Activated naive CD4-positive, alpha-beta T cell treated with Interleukin-2 at 50 U/mL for 16 hours (primary cell): ENCODE measurements at regions not wholly inside any gene's neighbourhood (a gene's known extent, or its start where the extent isn't known, plus 50 kb on each side); places are given as distances from the start of the nearest gene placed in this dataset.
"Not testable (repeated sequence)": the region's sequence is repeated elsewhere in the genome, so short reads cannot be mapped to it uniquely, and the experiment has no call there.

Experiments used
- DNase-seq: peaks from one replicate; pipeline ENCODE4 v3.0.0-alpha.2; 2020

GRCh38 chr18:42334931-42335330 lies 379.9 kb downstream of the PIK3C3 start:
- DNase-seq = no peak

GRCh38 chr18:42336139-42336538 lies 381.1 kb downstream of the PIK3C3 start:
- no peak for DNase-seq

- DNase-seq = not testable (repeated sequence)
Observed at GRCh38 chr18:42337337-42337736, 382.3 kb downstream of the PIK3C3 start.

DNA sequence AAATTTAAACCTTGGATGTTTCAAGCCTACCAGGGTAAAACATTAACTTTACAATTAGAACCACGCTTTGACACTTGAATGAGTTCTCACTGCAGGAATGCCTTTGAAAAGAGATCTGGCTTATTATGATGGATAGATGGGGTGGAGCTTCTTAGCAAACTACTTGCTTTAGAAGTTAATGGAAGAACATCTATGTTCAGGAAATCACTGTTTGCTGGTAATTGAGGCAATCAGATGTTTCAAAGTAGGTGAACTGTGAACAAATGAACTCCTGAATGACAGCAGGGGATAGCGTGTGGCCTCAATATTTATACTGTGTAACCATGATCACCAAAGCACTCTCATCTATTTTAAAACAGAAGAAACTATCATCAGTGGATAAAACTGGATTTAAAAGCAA lies 383.6 kb downstream of the PIK3C3 start:
- no peak for DNase-seq

GRCh38 chr18:42339372-42339771 lies 384.3 kb downstream of the PIK3C3 start:
- no peak for DNase-seq

DNA sequence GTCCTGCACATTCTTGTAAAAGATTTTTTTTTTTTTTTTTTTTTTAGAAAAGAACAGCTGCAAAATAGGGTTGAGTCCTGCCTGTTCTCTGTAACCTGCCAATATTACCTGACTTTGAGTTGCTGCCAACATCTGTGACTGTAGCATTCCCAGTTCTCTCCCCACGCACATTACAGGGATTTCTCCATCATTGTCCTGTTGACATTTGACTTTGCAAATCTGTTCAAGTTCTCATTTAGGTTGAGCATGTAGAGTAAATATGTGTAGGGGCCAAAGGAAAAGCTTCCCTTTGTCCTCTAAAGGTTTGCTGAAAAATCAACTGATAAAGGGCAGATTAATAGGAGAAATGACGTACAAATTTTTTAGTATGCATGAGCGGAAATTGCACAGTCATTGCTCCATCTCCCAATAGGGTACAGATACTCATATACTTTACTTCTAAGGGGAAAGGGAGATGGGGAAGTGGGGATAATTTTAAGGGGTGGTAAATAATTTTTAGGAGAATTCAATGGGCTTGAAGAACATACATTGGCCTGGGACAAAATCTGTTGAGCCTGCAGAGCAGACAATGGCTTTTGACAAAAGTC lies 385.5 kb downstream of the PIK3C3 start:
- no peak for DNase-seq

GRCh38 chr18:42341423-42341822 lies 386.4 kb downstream of the PIK3C3 start:
- DNase-seq = no peak

- no peak for DNase-seq
Observed at GRCh38 chr18:42348722-42349121, 393.7 kb downstream of the PIK3C3 start.

GRCh38 chr18:42351455-42351854 lies 396.4 kb downstream of the PIK3C3 start:
- no peak for DNase-seq

- no peak for DNase-seq
Observed at GRCh38 chr18:42360716-42361115, 405.7 kb downstream of the PIK3C3 start.

DNA sequence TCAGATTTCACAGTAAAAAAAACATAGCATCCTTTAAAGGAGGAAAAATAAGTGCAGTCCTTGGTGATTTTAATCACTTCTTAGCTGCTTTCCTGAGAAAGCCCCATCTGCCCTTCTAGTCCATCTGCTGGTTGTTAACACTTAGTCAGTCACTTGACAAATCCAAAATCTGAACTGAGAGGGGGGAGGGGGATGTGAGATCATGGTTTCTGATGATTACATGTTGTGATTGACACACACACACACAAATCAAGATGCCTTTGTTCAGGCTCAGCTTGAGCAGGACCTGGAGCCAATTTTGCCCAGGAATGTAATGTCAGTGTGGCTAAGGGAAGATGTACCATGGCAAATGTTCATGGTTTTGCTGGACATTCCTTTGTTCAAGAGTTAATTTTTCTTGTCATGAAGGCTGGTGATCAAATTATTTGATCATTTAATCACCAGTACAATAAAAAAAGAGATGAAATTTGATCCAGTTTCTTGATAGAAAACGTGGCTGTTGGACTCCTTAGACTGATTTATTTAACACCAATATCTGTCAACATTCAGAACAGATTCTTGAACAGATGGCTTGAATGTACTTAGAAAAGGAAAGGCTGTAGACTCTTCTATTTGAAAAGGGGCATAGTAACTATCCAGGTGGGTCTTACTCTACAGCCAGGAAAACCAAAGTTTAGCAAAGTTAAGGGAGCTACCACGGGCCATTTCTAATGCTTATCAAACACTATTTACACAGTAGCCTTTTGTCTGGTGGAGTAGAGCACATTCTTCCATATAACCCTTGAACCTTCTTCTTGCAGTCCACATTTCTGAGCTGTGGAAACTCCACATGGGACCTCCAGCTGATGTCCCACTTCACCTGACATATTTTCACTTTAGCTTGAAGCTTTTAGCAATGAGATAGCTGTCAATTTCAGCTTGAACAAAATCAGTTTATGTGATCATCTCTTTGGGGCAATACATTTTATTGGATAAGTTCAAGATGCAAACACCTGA lies 408.7 kb downstream of the PIK3C3 start:
- no peak for DNase-seq

- no peak for DNase-seq
Observed at GRCh38 chr18:42364766-42365165, 409.7 kb downstream of the PIK3C3 start.

GRCh38 chr18:42365591-42365990 lies 410.6 kb downstream of the PIK3C3 start:
- DNase-seq = no peak

- DNase-seq = no peak
Observed at GRCh38 chr18:42373584-42373983, 418.6 kb downstream of the PIK3C3 start.

DNA sequence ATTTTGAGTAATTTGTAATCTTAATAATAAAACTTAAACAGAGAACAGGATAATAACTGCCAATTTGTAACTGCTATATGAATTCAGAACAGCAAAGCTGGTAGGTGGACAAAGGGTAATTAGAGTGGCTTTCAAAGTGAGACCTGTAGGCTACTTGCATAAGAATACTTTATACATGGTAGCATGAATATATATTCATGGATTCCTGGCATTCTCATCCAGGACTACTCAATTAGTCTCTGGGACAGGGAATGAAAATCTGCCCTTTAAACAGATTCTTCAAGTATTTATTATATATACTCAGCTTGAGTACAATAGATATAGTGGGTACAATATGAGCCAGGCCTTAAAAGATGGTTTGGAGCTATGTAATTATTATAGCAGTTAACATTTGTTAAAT lies 419.9 kb downstream of the PIK3C3 start:
- no peak for DNase-seq

- DNase-seq = not testable (repeated sequence)
Observed at GRCh38 chr18:42378854-42379253, 423.8 kb downstream of the PIK3C3 start.

DNA sequence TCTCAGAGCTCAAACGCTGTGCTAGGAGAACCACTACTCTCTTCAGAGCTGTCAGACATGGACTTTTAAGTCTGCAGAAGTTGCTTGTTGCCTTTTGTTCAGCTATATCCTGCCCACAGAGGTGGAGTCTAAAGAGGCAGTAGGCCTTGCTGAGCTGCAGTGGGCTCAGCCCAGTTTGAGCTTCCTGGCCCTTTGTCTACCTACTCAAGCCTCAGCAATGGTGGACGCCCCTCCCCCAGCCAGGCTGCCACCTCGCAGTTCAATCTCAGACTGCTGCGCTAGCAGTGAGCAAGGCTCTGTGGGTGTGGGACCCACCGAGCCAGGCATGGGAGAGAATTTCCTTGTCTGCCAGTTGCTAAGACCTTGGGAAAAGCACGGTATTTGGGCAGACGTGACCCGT lies 426.2 kb downstream of the PIK3C3 start:
- DNase-seq = not testable (repeated sequence)

DNA sequence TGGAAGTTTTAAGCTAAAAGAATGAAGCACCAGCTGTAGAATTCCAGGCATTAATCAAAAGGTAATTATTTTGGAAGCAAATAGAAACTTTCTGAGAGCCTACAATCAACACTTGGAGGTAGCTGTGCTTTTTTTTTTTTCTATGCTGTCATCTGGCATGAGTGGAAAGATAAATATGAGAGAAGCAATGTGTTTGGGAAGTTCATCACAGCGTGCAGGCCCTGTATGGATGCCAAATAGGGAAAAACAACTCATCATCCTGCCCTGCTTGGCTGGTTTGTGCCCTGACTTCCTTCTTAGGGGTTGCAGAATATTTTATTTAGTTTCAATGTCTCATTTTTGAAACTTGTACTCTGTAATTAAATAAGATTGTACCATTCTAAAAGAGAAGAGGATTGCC lies 437.4 kb downstream of the PIK3C3 start:
- DNase-seq = no peak

GRCh38 chr18:42392926-42393325 lies 437.9 kb downstream of the PIK3C3 start:
- no peak for DNase-seq

DNA sequence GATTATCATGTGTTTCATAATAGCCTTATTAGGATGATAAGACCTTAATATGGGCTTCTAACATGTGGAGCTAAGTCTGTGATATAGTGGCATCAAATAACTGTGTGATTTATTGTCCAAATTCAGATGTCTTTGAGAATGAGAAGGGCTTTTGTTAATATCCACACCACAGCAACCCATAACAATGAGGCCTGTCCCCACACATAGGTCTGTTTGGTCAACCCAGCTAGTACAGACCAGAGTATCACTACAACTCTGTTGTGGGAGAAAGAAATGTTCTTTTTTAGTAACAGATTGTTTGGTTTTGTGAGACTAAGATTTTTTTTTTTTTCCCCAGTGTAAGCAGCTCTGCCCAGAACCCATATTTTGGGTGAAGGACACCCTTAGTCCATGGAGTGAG lies 439.2 kb downstream of the PIK3C3 start:
- no peak for DNase-seq

DNA sequence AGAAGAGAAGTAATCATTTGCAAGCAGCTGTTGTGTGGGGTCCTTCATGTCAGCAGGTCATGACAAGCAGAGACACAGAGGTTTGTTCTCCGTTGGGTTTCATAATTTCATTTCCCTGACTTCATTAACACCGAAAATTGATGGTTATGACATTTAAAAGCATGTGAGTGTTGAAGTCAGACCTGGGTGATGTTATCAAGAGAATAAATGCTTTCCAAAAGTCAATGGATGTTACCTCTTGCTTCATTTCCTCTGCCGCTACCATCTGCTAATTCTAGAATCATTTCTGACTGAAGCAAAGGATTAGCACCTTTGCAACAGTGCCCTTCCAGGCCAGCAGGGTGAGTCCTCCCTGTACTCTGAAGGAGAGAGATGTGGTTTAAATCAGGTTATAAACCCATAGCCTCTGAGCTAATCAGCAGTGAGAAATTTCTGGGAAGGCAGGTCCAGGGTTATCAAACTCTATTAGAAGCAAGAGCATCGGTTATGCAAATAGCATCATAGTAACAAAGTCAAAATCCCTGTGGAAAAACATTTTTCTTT lies 446.2 kb downstream of the PIK3C3 start:
- no peak for DNase-seq

GRCh38 chr18:42404151-42404550 lies 449.1 kb downstream of the PIK3C3 start:
- DNase-seq = no peak

- DNase-seq = no peak
Observed at GRCh38 chr18:42409005-42409404, 454.0 kb downstream of the PIK3C3 start.

GRCh38 chr18:42412281-42412680 lies 457.2 kb downstream of the PIK3C3 start:
- no peak for DNase-seq
